ENCODE measurements at regions not wholly inside any gene's neighbourhood (a gene's known extent, or its start where the extent isn't known, plus 50 kb on each side); places are given as distances from the start of the nearest gene placed in this dataset.

- no peak for TF ChIP-seq CTCF (IDR thresholded peaks at IDR 0.05)
- WGBS, 2 donors = 92 to 96% methylated on average over 1 of the region's 1 CpG
- intact Hi-C loops (cut with DNase I) = no loop called here
- no peak overlapping the region for H3K4me3 ChIP-seq
- H3K27ac ChIP-seq = no peak overlapping the region
- FAIRE-seq (no peak), DNase-seq (no peak), ATAC-seq (no peak)
- no peaks in the 10 kb centered on the region for H3K9me3 ChIP-seq
- H3K27me3 ChIP-seq = no peaks in the 10 kb centered on the region
- no peaks in the 10 kb centered on the region for H3K36me3 ChIP-seq
- peaks cover 0 to 9% (median 5%) of the 10 kb centered on the region in 3 donors for H3K4me1 ChIP-seq
Measured at GRCh38 chr16:74168445-74168844, 128.2 kb upstream of the PSMD7 start.

GRCh38 chr16:74166456-74166855 lies 130.2 kb upstream of the PSMD7 start:
- no peaks in the 10 kb centered on the region for H3K9me3 ChIP-seq
- intact Hi-C loops (cut with DNase I) = no loop called here
- no peak for TF ChIP-seq CTCF (IDR thresholded peaks at IDR 0.05)
- 50 to 67% methylated on average over 2 of the region's 2 CpGs for WGBS, 2 donors
- H3K27ac ChIP-seq = no peak overlapping the region
- no peak for FAIRE-seq
- no peaks in the 10 kb centered on the region for H3K27me3 ChIP-seq
- no peaks in the 10 kb centered on the region for H3K36me3 ChIP-seq
- peaks cover 0 to 9% (median 5%) of the 10 kb centered on the region in 3 donors for H3K4me1 ChIP-seq
- ATAC-seq = no peak
- DNase-seq = no peak
- no peak overlapping the region for H3K4me3 ChIP-seq

- H3K36me3 ChIP-seq = no peaks in the 10 kb centered on the region
- FAIRE-seq = no peak
- intact Hi-C loops (cut with DNase I) = no loop called here
- DNase-seq = no peak
- no peak for ATAC-seq
- WGBS, 2 donors = 60 to 75% methylated on average over 5 of the region's 5 CpGs
- no peak overlapping the region for H3K4me3 ChIP-seq
- TF ChIP-seq CTCF (IDR thresholded peaks at IDR 0.05) = no peak
- no peak overlapping the region for H3K27ac ChIP-seq
- H3K9me3 ChIP-seq = no peaks in the 10 kb centered on the region
- peaks cover 0 to 9% (median 5%) of the 10 kb centered on the region in 3 donors for H3K4me1 ChIP-seq
- no peaks in the 10 kb centered on the region for H3K27me3 ChIP-seq
Measured at GRCh38 chr16:74165566-74166080, 131.0 kb upstream of the PSMD7 start.

- H3K4me1 ChIP-seq = no peaks in the 10 kb centered on the region
- no peak for TF ChIP-seq CTCF (IDR thresholded peaks at IDR 0.05)
- no peak for FAIRE-seq
- intact Hi-C loops (cut with DNase I) = no loop called here
- no peaks in the 10 kb centered on the region for H3K9me3 ChIP-seq
- no peak overlapping the region for H3K4me3 ChIP-seq
- no peak for DNase-seq
- H3K27me3 ChIP-seq = no peaks in the 10 kb centered on the region
- no peak for ATAC-seq
- H3K27ac ChIP-seq = no peak overlapping the region
- 64 to 78% methylated on average over 2 of the region's 2 CpGs for WGBS, 2 donors
- H3K36me3 ChIP-seq = no peaks in the 10 kb centered on the region
Measured at GRCh38 chr16:74160759-74161158, 135.9 kb upstream of the PSMD7 start.

- intact Hi-C loops (cut with DNase I) = no loop called here
- 21 to 31% methylated on average over 1 of the region's 1 CpG for WGBS, 2 donors
- TF ChIP-seq CTCF (IDR thresholded peaks at IDR 0.05) = no peak
- H3K9me3 ChIP-seq = peaks cover 0 to 6% (median 0%) of the 10 kb centered on the region in 4 donors
- no peak for FAIRE-seq
- no peaks in the 10 kb centered on the region for H3K27me3 ChIP-seq
- no peaks in the 10 kb centered on the region for H3K4me1 ChIP-seq
- no peak overlapping the region for H3K4me3 ChIP-seq
- no peaks in the 10 kb centered on the region for H3K36me3 ChIP-seq
- no peak overlapping the region for H3K27ac ChIP-seq
- no peak for ATAC-seq
- DNase-seq = no peak
Measured at GRCh38 chr16:74153773-74154172, 142.8 kb upstream of the PSMD7 start.
